K562 (cell line): ENCODE measurements at regions not wholly inside any gene's neighbourhood (a gene's known extent, or its start where the extent isn't known, plus 50 kb on each side); places are given as distances from the start of the nearest gene placed in this dataset.
A peak's percentile ranks its signal among the peaks of the same experiment; 100 is the strongest.

Source experiments
- ATAC-seq: fragments of 200-7000 bp; cut with Tn5 transposase; 3 replicates; pipeline ENCODE4 v1.9.1; 2020; ENCODE audit warnings: moderate library complexity
- BruUV-seq: library from RNA; stranded (reverse); fragments of 400-500 nt; replicated peaks from 2 replicates; lab custom pipeline; 2021; lab: Mats Ljungman, UMichigan
- CTCF ChIA-PET: fragments of 300-600 bp; formaldehyde crosslinking; extraction: SDS; loops from one replicate; lab custom pipeline; 2021; ENCODE audit warnings: low intra/inter-chr PET ratio; lab: Yijun Ruan, JAX
- POLR2A ChIA-PET: fragments of 300-600, 350-650 bp; sonication (Branson Sonifier 250); formaldehyde crosslinking; extraction: SDS; loops from one replicate; lab custom pipeline; 2021; ENCODE audit warnings: antibody characterized with exemption, inconsistent platforms; lab: Yijun Ruan, JAX
- DNase-seq, 4 experiments: peaks; one replicate each; pipeline versions ENCODE4 v3.0.0 to v3.0.0-alpha.2; 2011 to 2018; ENCODE audit warnings: low spot score in 3 of 4, mixed read lengths in 3 of 4; ENCODE audit errors: extremely low read depth in 1 of 4
- FAIRE-seq: peaks from 2 replicates; lab custom pipeline; 2011; peaks lifted over from hg19 to GRCh38; lab: Jason Lieb, UNC
- H2AFZ ChIP-seq: 2 replicates; pipeline ENCODE4 v1.6.0; 2011; ENCODE audit warnings: low read depth, low read length, control low read depth, inconsistent platforms
- H3K27ac ChIP-seq: fragments of 200-600 bp; 3 replicates; pipeline ENCODE4 v1.8.0; 2011; ENCODE audit warnings: low read depth, mild to moderate bottlenecking, control low read depth, inconsistent platforms, low read length, moderate library complexity, mixed read lengths; ENCODE audit errors: extremely low read depth
- H3K27me3 ChIP-seq, 2 experiments: fragments of 300-600 bp in 1 of 2; 2 replicates in 1 of 2; 3 replicates in 1 of 2; pipeline versions ENCODE4 v1.6.0 to v1.8.0; 2011; ENCODE audit warnings: inconsistent platforms in 2 of 2, low read length in 2 of 2, mild to moderate bottlenecking in 1 of 2, mixed read lengths in 1 of 2, moderate library complexity in 1 of 2; ENCODE audit not compliant: control insufficient read depth in 2 of 2, insufficient read depth in 2 of 2
- H3K36me3 ChIP-seq: fragments of 300-600 bp; 3 replicates; pipeline ENCODE4 v1.8.0; 2011; ENCODE audit warnings: mild to moderate bottlenecking, low read length, inconsistent platforms; ENCODE audit not compliant: control insufficient read depth, insufficient read depth
- H3K4me1 ChIP-seq, 2 experiments: fragments of 200-600 bp in 1 of 2; replicated peaks in 1 of 2; 2 replicates in 1 of 2; 3 replicates in 1 of 2; pipeline versions ENCODE4 v1.5.1 to v1.8.0; 2011; ENCODE audit warnings: inconsistent platforms in 2 of 2, low read length in 2 of 2, mild to moderate bottlenecking in 1 of 2, mixed read lengths in 1 of 2, moderate library complexity in 1 of 2; ENCODE audit not compliant: control insufficient read depth in 2 of 2, insufficient read depth in 2 of 2
- H3K4me2 ChIP-seq: 2 replicates; pipeline ENCODE4 v1.6.1; 2011; ENCODE audit warnings: low read length, control low read depth, inconsistent platforms, mixed read lengths; ENCODE audit not compliant: insufficient read depth
- H3K4me3 ChIP-seq: fragments of 200-600 bp; sonication (generic), shearing (Covaris generic); 2 replicates; pipeline ENCODE4 v1.5.1; 2016; ENCODE audit warnings: control low read depth, inconsistent platforms
- H3K79me2 ChIP-seq: fragments of 200-600 bp; 3 replicates; pipeline ENCODE4 v1.8.0; 2011; ENCODE audit warnings: low read length, inconsistent platforms; ENCODE audit not compliant: control insufficient read depth, insufficient read depth
- H3K9ac ChIP-seq, 2 experiments: 2 replicates each; pipeline versions ENCODE4 v1.6.0 to v1.6.1; 2011; ENCODE audit warnings: low read depth in 2 of 2, low read length in 2 of 2, control low read depth in 1 of 2, inconsistent platforms in 1 of 2, mild to moderate bottlenecking in 1 of 2, mixed read lengths in 1 of 2; ENCODE audit not compliant: insufficient read depth in 1 of 2
- H3K9me1 ChIP-seq: one replicate; pipeline ENCODE4 v1.6.0; 2011; ENCODE audit warnings: inconsistent platforms, mild to moderate bottlenecking, low read length, moderate library complexity; ENCODE audit not compliant: control insufficient read depth, insufficient read depth
- H3K9me3 ChIP-seq: replicated peaks from 2 replicates; pipeline ENCODE4 v1.5.1; 2011; ENCODE audit warnings: low read depth, low read length, inconsistent platforms; ENCODE audit not compliant: control insufficient read depth, insufficient read depth
- H4K20me1 ChIP-seq: replicated peaks from 2 replicates; pipeline ENCODE4 v1.6.1; 2011; ENCODE audit warnings: low read length, inconsistent platforms, mixed read lengths; ENCODE audit not compliant: control insufficient read depth, insufficient read depth
- MAFG ChIP-seq: fragments of 450-650 bp; conservative IDR thresholded peaks from 2 replicates; pipeline ENCODE4 v1.6.1; 2016; ENCODE audit warnings: missing genetic modification characterization, missing compliant biosample characterization
- SRSF9 ChIP-seq: fragments of 200-400 bp; formaldehyde crosslinking; IDR thresholded peaks from 2 replicates; pipeline ENCODE4 v1.6.1; 2017; ENCODE audit warnings: low read depth, low read length, borderline replicate concordance
- ZNF146 ChIP-seq: IDR thresholded peaks from one replicate; pipeline ENCODE4 v1.6.1; 2018; ENCODE audit warnings: missing compliant biosample characterization; ENCODE audit not compliant: unreplicated experiment
- WGBS: fragments of 100-300 bp; shearing (Covaris generic); methylation state at CpG from one replicate; pipeline ENCODE4 v1.1.6; 2016; ENCODE audit warnings: low coverage, mixed read lengths; ENCODE audit not compliant: insufficient coverage; ENCODE audit errors: missing lambda C conversion rate; 5-methylcytosine and 5-hydroxymethylcytosine counted together
- in situ Hi-C: fragments of 300-500 bp; cut with MboI; formaldehyde crosslinking; loops from 4 replicates; pipeline ENCODE4 v1.15.0; 2018; ENCODE audit warnings: inconsistent platforms, mixed read lengths
- intact Hi-C: fragments of 100-400 bp; cut with micrococcal nuclease; formaldehyde crosslinking; loops from 2 replicates; pipeline ENCODE4 v1.14.2; 2022

DNA sequence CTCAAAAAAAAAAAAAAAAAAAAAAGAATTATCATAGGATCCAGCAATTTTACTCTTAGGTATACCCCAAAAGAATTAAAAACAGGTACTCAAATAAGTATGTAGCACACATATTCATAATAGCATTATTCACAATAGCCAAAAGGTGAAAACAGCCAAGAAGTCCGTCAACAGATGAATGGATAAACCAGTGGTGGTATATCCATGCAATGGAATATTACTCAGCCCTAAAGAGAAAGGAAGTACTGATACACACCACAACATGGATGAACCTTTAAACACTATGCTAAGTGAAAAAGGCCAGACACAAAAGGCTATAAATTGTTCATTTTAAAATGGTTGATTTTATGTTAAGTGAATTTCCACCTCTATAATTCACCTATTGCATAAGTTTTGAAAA lies 804.8 kb upstream of the AUTS2 start:
- in situ Hi-C loops: no loop called here

GRCh38 chr7:68800316-68800715 lies 798.0 kb upstream of the AUTS2 start:
- Histone ChIP-seq H3K27me3 (peaks cover 3 to 4% of the 10 kb centered on the region in 2 experiments; a peak in 2 of 5 replicates), H3K79me2 (no peaks in the 10 kb centered on the region), H3K4me1 (no peaks in the 10 kb centered on the region), H3K4me3 (no peak overlapping the region)
- no TSS peak for BruUV-seq
- in situ Hi-C loops: no loop called here
- intact Hi-C loops: no loop called here
- DNase-seq: no peak
- no peak for TF ChIP-seq SRSF9
- TF ChIP-seq, all 486 proteins: peak for 0
- Histone ChIP-seq H3K27ac (no peak overlapping the region), H3K9ac (no peak overlapping the region), H4K20me1 (no peaks in the 10 kb centered on the region; the same call in 1 of the 2 replicates), H3K9me1 (no peaks in the 10 kb centered on the region), H3K4me2 (no peak overlapping the region), H3K9me3 (no peaks in the 10 kb centered on the region), H2AFZ (no peak overlapping the region), H3K36me3 (no peaks in the 10 kb centered on the region)
- no peak for ATAC-seq
- FAIRE-seq: no peak
- CTCF ChIA-PET: no interaction called here
- POLR2A ChIA-PET: no interaction called here
- WGBS: 0% methylated on average over 4 of the region's 4 CpGs

More for the DNA sequence above, 804.8 kb upstream of the AUTS2 start:
- DNase-seq (no peak), ATAC-seq (no peak), FAIRE-seq (no peak)
- H3K9me1 ChIP-seq: no peaks in the 10 kb centered on the region
- no peak overlapping the region for H3K4me3 ChIP-seq
- intact Hi-C loops: no loop called here
- no peak overlapping the region for H3K27ac ChIP-seq
- H3K4me1 ChIP-seq: no peaks in the 10 kb centered on the region
- no peak overlapping the region for H2AFZ ChIP-seq
- BruUV-seq: no TSS peak
- CTCF ChIA-PET: no interaction called here
- TF ChIP-seq MAFG (no peak), ZNF146 (peak; percentile 26)
- POLR2A ChIA-PET: no interaction called here
- no peak overlapping the region for H3K4me2 ChIP-seq
- no peak overlapping the region for H3K9ac ChIP-seq
- no peaks in the 10 kb centered on the region for H3K9me3 ChIP-seq
- H4K20me1 ChIP-seq: no peaks in the 10 kb centered on the region; the same call in 1 of the 2 replicates
- H3K79me2 ChIP-seq: no peaks in the 10 kb centered on the region
- 0% methylated on average over 1 of the region's 1 CpG for WGBS
- H3K36me3 ChIP-seq: no peaks in the 10 kb centered on the region
- H3K27me3 ChIP-seq: peaks cover 0 to 4% of the 10 kb centered on the region in 2 experiments; a peak in 1 of 5 replicates
